SK-MEL-5 (cell line): ENCODE measurements at regions not wholly inside any gene's neighbourhood (a gene's known extent, or its start where the extent isn't known, plus 50 kb on each side); places are given as distances from the start of the nearest gene placed in this dataset.

Experiments used
- DNase-seq: peaks from one replicate; pipeline ENCODE4 v3.0.0-alpha.2; 2016; ENCODE audit warnings: low read depth, low spot score
- in situ Hi-C: cut with HindIII; loops from 2 replicates; pipeline ENCODE4 v1.10.0; 2016; ENCODE audit warnings: low sequenced_read_pairs, high pct_unique_total_duplicates, low pct_unique_long_range_greater_than_20kb

GRCh38 chr9:18207735-18208134 is 266.2 kb upstream of the ADAMTSL1 start:
- in situ Hi-C loops = no loop called here
- DNase-seq = no peak

- in situ Hi-C loops = no loop called here
- DNase-seq = peak; percentile 56
Measured at GRCh38 chr9:18208166-18209059, 265.5 kb upstream of the ADAMTSL1 start.

GRCh38 chr9:18215626-18216025 is 258.3 kb upstream of the ADAMTSL1 start:
- in situ Hi-C loops = no loop called here

GRCh38 chr9:18216376-18216775 is 257.6 kb upstream of the ADAMTSL1 start:
- in situ Hi-C loops = no loop called here
- DNase-seq = no peak

More at GRCh38 chr9:18215626-18216025, 258.3 kb upstream of the ADAMTSL1 start:
- DNase-seq = no peak

GRCh38 chr9:18228101-18228500 is 245.9 kb upstream of the ADAMTSL1 start:
- in situ Hi-C loops = no loop called here
- no peak for DNase-seq

- DNase-seq = no peak
- in situ Hi-C loops = no loop called here
Measured at GRCh38 chr9:18229992-18230676, 243.8 kb upstream of the ADAMTSL1 start.

- in situ Hi-C loops = no loop called here
- DNase-seq = no peak
Measured at GRCh38 chr9:18233311-18233710, 240.6 kb upstream of the ADAMTSL1 start.

- DNase-seq = no peak
- in situ Hi-C loops = no loop called here
Measured at GRCh38 chr9:18233776-18234445, 240.0 kb upstream of the ADAMTSL1 start.

- no peak for DNase-seq
- in situ Hi-C loops = no loop called here
Measured at GRCh38 chr9:18235181-18235908, 238.6 kb upstream of the ADAMTSL1 start.

GRCh38 chr9:18236336-18236735 is 237.6 kb upstream of the ADAMTSL1 start:
- no peak for DNase-seq
- in situ Hi-C loops = no loop called here

- no peak for DNase-seq
- in situ Hi-C loops = no loop called here
Measured at GRCh38 chr9:18237776-18238175, 236.2 kb upstream of the ADAMTSL1 start.

GRCh38 chr9:18238254-18238653 is 235.7 kb upstream of the ADAMTSL1 start:
- in situ Hi-C loops = no loop called here
- DNase-seq = no peak

GRCh38 chr9:18238752-18239447 is 235.1 kb upstream of the ADAMTSL1 start:
- in situ Hi-C loops = no loop called here
- DNase-seq = no peak

GRCh38 chr9:18240213-18240612 is 233.7 kb upstream of the ADAMTSL1 start:
- no peak for DNase-seq
- in situ Hi-C loops = no loop called here

- in situ Hi-C loops = no loop called here
- peak; percentile 58 for DNase-seq
Measured at GRCh38 chr9:18245911-18246310, 228.0 kb upstream of the ADAMTSL1 start.

GRCh38 chr9:18250053-18250452 is 223.9 kb upstream of the ADAMTSL1 start:
- DNase-seq = no peak
- in situ Hi-C loops = no loop called here

- DNase-seq = no peak
- in situ Hi-C loops = no loop called here
Measured at GRCh38 chr9:18253950-18254349, 220.0 kb upstream of the ADAMTSL1 start.
